ENCODE measurements at regions not wholly inside any gene's neighbourhood (a gene's known extent, or its start where the extent isn't known, plus 50 kb on each side); places are given as distances from the start of the nearest gene placed in this dataset.

- Histone ChIP-seq H3K36me3 (ENCODE audit: control insufficient read depth in 2 of 2, insufficient read depth in 2 of 2, low read length in 1 of 2) (no peaks in the 10 kb centered on the region), H2AFZ (ENCODE audit: control insufficient read depth, low read depth, low read length) (no peak overlapping the region), H3K27me3 (replicated peaks in 1 of 2; ENCODE audit: control insufficient read depth in 2 of 2, insufficient read depth in 2 of 2, low read length in 1 of 2) (no peaks in the 10 kb centered on the region), H3K9me3 (replicated peaks; ENCODE audit: control insufficient read depth, insufficient read depth, low read length) (no peaks in the 10 kb centered on the region), H3K9ac (ENCODE audit: control insufficient read depth, insufficient read depth, low read length) (no peak overlapping the region), H3K4me1 (ENCODE audit: control insufficient read depth, insufficient read depth, low read length) (no peaks in the 10 kb centered on the region), H3K27ac (ENCODE audit: control insufficient read depth, insufficient read depth) (no peak overlapping the region), H3K4me2 (ENCODE audit: control insufficient read depth, insufficient read depth) (no peak overlapping the region), H3K79me2 (ENCODE audit: control insufficient read depth, insufficient read depth, low read length) (no peaks in the 10 kb centered on the region), H3K4me3 (no peak overlapping the region), H4K20me1 (ENCODE audit: control insufficient read depth, insufficient read depth) (no peaks in the 10 kb centered on the region)
- ChIA-PET CTCF (no interaction called here), POLR2A (no interaction called here), SMC1A (ENCODE audit: uncharacterized antibody, unreplicated experiment) (no interaction called here), RAD21 (ENCODE audit: unreplicated experiment) (no interaction called here)
- 31% methylated on average over 21 of the region's 22 CpGs for WGBS (ENCODE audit: insufficient coverage, insufficient replicate concordance, low lambda C conversion rate, missing lambda C conversion rate)
- in situ Hi-C loops (cut with MboI) (no loop called here), intact Hi-C loops (cut with micrococcal nuclease; ENCODE audit: unreplicated experiment) (no loop called here)
- DNase-seq (ENCODE audit: low read depth, low spot score) (no peak), ATAC-seq (no peak), FAIRE-seq (no peak)
- BruUV-seq (replicated peaks), result no TSS peak
- no peak for TF ChIP-seq BHLHE40 (IDR thresholded peaks at IDR 0.05; ENCODE audit: borderline replicate concordance in 1 of 2, low read depth in 2 of 2, low read length in 1 of 2)
- no peak for TF ChIP-seq ASH2L (IDR thresholded peaks at IDR 0.05; ENCODE audit: borderline replicate concordance, low read depth)
- no peak for TF ChIP-seq HDAC2 (IDR thresholded peaks at IDR 0.05)
- TF ChIP-seq CREB1 (IDR thresholded peaks at IDR 0.05; ENCODE audit: low read depth), result no peak
- no peak for TF ChIP-seq ETV6 (conservative IDR thresholded peaks at IDR 0.05 in 1 of 2, IDR thresholded peaks at IDR 0.05 in 1 of 2; ENCODE audit: borderline replicate concordance in 1 of 2, low read depth in 1 of 2)
These were observed 249.0 kb upstream of the PPP2R2D start for GRCh38 chr10:131651674-131652437.

DNA sequence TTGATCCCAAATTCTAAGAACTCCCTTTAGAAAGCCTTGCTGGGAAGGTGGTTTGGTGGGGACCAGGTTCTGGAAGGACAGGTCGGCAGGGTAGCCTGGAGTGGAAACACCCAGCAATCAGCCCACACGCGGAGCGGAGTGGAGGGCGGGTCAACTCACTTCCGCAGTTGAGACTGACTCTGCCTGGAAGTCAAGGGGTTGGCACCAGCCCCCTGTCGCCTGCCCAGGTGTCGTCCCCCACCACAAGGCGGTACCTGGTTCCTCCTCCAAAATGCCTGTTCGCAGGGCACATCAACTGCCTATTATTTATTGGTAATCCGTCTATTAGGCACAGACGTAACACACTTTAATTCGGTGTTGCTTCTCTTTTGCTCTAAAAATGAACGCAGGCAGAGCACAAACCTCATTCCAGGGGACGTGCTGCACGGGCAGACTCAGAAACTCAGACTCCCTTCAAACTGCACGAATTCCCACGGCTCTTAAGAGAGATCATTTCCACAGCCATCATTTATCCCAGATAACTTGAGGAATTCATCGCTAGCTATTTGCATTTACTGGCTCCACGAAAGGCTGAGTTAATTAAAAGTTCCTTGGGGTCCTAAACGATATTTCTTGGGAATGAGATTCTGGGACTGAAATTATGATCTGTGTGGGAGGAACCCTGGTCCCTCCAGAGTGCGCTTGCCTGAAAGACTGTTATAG lies 248.2 kb upstream of the PPP2R2D start:
- no peaks in the 10 kb centered on the region for H4K20me1 ChIP-seq (ENCODE audit: control insufficient read depth, insufficient read depth)
- 54% methylated on average over 22 of the region's 22 CpGs for WGBS (ENCODE audit: insufficient coverage, insufficient replicate concordance, low lambda C conversion rate, missing lambda C conversion rate)
- H3K27ac ChIP-seq (ENCODE audit: control insufficient read depth, insufficient read depth), result no peak overlapping the region
- no TSS peak for BruUV-seq (replicated peaks)
- intact Hi-C loops (cut with micrococcal nuclease; ENCODE audit: unreplicated experiment), result no loop called here
- DNase-seq (ENCODE audit: low read depth, low spot score), result no peak
- CTCF ChIA-PET, result interaction anchor here (0.7 kb wide), 1 partner anchor 13 kb away, joined by 3 read pairs; no protein-coding TSS in a partner anchor
- FAIRE-seq, result no peak
- H3K9ac ChIP-seq (ENCODE audit: control insufficient read depth, insufficient read depth, low read length), result no peak overlapping the region
- no peaks in the 10 kb centered on the region for H3K4me1 ChIP-seq (ENCODE audit: control insufficient read depth, insufficient read depth, low read length)
- ATAC-seq, result no peak
- no peaks in the 10 kb centered on the region for H3K27me3 ChIP-seq (replicated peaks in 1 of 2; ENCODE audit: control insufficient read depth in 2 of 2, insufficient read depth in 2 of 2, low read length in 1 of 2)
- no peak overlapping the region for H3K4me2 ChIP-seq (ENCODE audit: control insufficient read depth, insufficient read depth)
- no peak overlapping the region for H3K4me3 ChIP-seq
- H2AFZ ChIP-seq (ENCODE audit: control insufficient read depth, low read depth, low read length), result no peak overlapping the region
- no peaks in the 10 kb centered on the region for H3K79me2 ChIP-seq (ENCODE audit: control insufficient read depth, insufficient read depth, low read length)
- RAD21 ChIA-PET (ENCODE audit: unreplicated experiment), result no interaction called here
- in situ Hi-C loops (cut with MboI), result no loop called here
- no peaks in the 10 kb centered on the region for H3K36me3 ChIP-seq (ENCODE audit: control insufficient read depth in 2 of 2, insufficient read depth in 2 of 2, low read length in 1 of 2)
- H3K9me3 ChIP-seq (replicated peaks; ENCODE audit: control insufficient read depth, insufficient read depth, low read length), result no peaks in the 10 kb centered on the region
- POLR2A ChIA-PET, result no interaction called here
- TF ChIP-seq CBX5 (IDR thresholded peaks at IDR 0.05; ENCODE audit: low read depth) (no peak), ZBED1 (IDR thresholded peaks at IDR 0.05; ENCODE audit: borderline replicate concordance) (no peak), WRNIP1 (IDR thresholded peaks at IDR 0.05; ENCODE audit: borderline replicate concordance, low read depth, low read length) (no peak), BRCA1 (IDR thresholded peaks at IDR 0.05; ENCODE audit: low read depth, low read length) (no peak), YBX1 (IDR thresholded peaks at IDR 0.05) (no peak), RELB (IDR thresholded peaks at IDR 0.05; ENCODE audit: low read depth) (no peak), POLR2A (IDR thresholded peaks at IDR 0.05; ENCODE audit: low read depth, low read length) (no peak), POLR2AphosphoS2 (IDR thresholded peaks at IDR 0.05; ENCODE audit: low read depth, low read length) (no peak)
- SMC1A ChIA-PET (ENCODE audit: uncharacterized antibody, unreplicated experiment), result no interaction called here
